GM18498 (cell line): ENCODE measurements at regions not wholly inside any gene's neighbourhood (a gene's known extent, or its start where the extent isn't known, plus 50 kb on each side); places are given as distances from the start of the nearest gene placed in this dataset.
"Not testable (repeated sequence)": the region's sequence is repeated elsewhere in the genome, so short reads cannot be mapped to it uniquely, and the experiment has no call there.

Experiments
- ATAC-seq: cut with Tn5 transposase; IDR thresholded peaks from one replicate; pipeline ENCODE4 v1.9.1; 2021; ENCODE audit warnings: mild to moderate bottlenecking, moderate library complexity; ENCODE audit not compliant: unreplicated experiment

DNA sequence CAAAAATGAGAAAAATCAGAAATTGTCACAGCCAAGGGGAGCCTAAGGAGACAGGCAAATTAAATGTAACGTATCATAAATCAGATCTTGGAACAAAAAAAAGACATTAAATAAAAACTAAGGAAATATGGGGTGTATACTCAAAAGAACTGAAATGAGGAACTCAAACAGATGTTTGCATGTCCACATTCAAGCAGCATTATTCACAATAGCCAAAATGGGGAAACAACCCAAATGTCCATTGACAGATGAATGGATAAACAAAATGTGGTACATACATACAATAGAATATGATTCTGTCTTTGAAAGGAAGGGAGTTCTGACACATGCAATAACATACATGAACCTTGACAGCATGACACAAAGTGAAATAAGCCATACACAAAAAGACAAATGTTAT is 155.8 kb upstream of the KLF7 start:
- no peak for ATAC-seq

DNA sequence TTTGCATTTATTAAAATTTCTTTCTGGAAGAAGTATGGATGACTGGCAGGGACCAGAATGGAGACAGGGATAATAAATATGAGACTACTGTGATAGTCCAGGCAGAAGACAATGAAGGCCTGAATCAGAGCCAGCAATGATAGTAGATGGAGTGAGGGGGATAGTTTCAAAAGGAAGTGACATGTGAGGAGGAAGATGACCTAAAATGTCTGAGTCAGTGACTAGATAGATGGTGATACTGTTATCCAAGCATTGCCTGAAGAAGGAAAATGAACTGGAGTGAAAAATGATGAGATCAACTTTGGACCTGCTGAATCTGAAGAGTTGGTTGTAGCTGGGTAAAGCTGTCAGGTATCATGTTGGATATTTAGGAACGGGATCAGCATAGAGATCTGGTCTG is 158.3 kb upstream of the KLF7 start:
- ATAC-seq: no peak

- no peak for ATAC-seq
Observed at GRCh38 chr2:207327513-207327912, 161.8 kb upstream of the KLF7 start.

GRCh38 chr2:207328944-207329386 is 163.2 kb upstream of the KLF7 start:
- ATAC-seq: peak; percentile 47

GRCh38 chr2:207330912-207331311 is 165.2 kb upstream of the KLF7 start:
- peak; percentile 42 for ATAC-seq

DNA sequence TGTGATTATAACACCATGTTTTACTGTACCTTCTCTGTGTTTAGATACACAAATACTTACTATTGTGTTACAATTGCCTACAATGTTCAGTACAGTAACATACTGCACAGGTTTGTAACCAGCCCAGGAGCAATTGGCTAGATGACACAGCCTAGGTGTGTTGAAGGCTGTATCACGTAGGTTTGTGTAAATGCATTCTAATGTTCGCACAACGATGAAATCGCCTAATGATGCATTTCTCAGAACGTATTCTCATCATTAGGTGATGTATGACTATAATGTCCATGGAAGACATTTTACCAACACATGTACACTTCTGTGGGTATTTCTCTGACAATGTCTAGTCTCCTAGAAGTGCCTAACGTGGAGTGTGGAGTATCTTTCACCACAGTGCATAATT is 165.9 kb upstream of the KLF7 start:
- no peak for ATAC-seq

- peak; percentile 40 for ATAC-seq
Observed at GRCh38 chr2:207332480-207333212, 166.9 kb upstream of the KLF7 start.

DNA sequence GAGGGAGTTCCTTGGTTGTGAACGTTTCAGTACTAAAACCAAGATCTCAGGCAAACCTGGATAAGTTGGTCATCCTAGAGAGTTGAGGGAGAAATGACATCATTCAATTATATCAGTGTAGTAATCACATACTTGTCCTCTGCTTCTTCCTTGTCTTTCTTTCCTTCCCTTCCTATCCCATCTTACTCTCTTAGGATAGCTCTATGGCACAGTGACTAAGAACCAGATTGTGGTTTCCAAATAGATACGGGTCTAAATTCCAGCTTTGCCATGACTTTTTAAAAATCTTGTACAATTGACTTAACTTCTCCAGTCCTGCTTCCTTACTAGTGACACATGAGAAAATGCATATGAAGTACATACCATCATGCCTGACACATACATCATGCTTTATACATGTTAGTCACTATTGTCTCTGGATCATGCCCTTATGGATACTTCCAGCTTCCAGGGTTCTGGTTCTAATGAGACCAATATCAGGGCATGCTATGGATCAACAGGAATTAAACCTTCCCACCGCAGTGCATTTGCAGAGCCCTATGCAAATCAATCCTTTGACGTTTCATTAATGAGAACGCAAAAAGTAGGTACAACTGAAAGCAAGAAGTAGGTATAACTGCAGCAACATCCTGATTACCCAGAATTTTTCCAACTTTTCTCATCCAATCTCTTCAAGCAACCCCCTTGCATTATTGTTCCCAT is 168.0 kb upstream of the KLF7 start:
- no peak for ATAC-seq

GRCh38 chr2:207334301-207334623 is 168.5 kb upstream of the KLF7 start:
- ATAC-seq: no peak

- peak; percentile 36 for ATAC-seq
Observed at GRCh38 chr2:207334624-207335371, 169.1 kb upstream of the KLF7 start.

DNA sequence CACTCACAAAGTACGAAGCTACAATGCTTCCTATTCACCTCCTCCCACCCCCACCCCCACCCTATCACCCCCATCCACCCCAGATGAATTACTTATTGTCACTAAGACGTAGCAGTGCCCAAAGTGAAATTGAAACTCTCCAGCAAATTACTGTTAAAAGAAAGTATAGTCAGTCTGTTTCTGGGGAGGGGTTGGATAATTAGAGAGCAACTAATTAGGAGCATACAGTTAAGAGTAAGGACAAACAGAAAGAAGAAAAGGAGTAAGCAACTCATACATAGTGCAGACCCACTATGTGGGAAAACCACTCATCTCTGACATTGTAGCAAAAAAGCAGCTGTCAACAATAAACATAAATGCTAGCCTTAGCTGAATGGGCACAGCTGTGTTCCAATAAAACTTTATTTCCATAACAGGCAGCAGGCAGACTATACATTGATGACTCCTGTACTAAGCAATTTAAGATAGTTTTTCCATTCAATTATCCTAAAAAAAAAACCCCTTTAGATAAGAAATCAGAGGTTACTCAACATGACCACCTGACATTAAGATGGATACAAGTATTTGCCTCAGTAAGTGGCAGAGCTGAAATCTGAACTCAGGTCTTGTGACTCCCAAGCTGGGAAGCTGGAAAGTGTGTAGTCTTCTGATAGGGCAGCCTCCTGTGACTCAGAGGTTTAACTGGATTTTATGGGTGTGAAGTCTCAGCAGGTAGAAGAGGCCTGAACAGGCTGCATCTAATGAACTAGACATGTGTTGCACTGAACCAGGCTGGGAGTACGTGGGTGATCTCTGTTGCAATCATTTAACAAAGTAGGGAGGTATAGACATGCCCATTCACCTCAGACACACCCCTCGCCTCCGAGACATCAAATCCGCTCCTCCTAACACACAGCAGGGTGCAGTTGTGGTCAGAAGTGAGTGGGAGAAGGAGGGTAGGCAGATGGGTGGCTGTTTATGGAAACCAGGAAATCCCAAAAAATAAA is 171.8 kb upstream of the KLF7 start:
- peak; percentile 49 for ATAC-seq

DNA sequence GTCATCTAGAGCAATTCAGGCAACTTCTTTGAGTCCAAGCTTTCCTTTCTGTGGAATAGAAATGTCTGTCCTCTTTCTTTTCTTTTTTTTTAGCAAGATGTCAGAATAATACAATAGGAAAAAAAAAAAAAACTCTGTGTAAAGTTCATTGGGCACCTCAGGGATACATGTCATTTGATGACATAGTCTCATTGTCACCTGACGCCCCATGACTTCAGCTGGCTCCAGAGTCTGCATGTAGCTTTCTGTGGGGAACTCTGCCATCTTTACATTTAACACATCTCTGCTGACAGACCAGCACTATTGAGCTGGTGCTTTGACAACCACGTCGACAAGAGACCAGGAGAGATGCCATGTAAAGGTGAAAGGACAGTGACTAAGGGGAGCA is 172.5 kb upstream of the KLF7 start:
- no peak for ATAC-seq

- no peak for ATAC-seq
Observed at GRCh38 chr2:207338610-207339009, 172.9 kb upstream of the KLF7 start.

GRCh38 chr2:207341112-207341750 is 175.5 kb upstream of the KLF7 start:
- ATAC-seq: no peak

- ATAC-seq: no peak
Observed at GRCh38 chr2:207341804-207342203, 176.1 kb upstream of the KLF7 start.

DNA sequence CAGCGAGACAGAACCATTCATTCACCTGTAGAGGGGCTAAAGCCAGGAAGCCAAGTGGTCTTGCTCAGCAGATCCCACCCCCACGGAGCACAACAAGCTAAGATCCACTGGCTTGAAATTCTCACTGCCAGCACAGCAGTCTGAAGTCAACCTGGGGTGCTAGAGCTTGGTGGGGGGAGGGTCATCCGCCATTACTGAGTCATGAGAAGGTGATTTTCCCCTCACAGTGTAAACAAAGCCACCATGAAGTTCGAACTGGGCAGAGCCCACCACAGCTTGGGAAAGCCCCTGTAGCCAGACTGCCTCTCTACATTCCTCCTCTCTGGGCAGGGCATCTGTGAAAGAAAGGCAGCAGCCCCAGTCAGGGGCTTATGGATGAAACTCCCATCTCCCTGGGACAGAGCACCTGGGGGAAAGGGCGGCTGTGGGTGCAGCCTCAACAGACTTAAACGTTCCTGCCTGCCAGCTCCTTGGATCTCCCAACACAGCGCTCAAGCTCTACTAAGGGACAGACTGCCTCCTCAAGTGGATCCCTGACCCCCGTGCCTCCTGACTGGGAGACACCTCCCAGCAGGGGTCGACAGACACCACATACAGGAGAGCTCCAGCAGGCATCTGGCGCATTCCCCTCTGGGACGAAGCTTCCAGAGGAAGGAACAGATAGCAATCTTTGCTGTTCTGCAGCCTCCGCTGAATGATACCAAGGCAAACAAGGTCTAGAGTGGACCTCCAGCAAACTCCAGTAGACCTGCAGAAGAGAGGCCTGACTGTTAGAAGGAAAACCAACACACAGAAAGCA is 179.0 kb upstream of the KLF7 start:
- not testable (repeated sequence) for ATAC-seq

GRCh38 chr2:207351171-207351570 is 178.6 kb upstream of the CREB1 start:
- no peak for ATAC-seq

DNA sequence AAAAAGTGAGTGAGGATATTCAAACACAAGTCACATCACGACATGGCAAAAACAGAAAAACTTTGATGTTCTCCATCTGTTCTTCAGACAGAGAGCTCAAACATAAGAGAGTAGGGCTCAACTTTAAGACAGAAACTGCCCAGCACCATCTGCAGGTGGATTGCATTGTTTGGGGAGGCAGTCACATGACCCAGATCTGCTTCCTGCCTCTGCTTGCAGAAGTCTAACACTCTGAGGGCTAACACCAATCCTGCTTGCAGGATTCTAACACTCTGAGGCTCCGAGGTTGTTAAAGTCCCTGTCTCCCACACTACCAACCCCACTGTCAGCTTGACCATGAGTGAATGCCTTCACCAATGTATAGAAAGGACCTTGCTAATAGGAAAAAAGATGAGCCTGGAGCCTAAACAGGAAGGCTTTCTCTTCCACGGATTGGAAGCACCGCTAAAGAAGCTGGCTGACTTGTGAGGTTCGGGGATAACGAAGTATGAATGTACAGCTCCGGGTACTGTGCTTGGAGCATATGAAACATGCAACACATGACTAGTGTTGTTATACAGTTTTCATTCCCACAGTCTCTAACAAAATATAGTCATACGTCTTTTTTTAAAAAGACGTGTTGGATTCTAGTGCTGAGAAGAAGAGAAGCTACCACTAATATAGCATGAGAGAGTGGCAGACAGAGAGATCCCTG is 176.6 kb upstream of the CREB1 start:
- peak; percentile 92 for ATAC-seq

- no peak for ATAC-seq
Observed at GRCh38 chr2:207353836-207354235, 175.9 kb upstream of the CREB1 start.
